GM21825 (cell line): ENCODE measurements at regions not wholly inside any gene's neighbourhood (a gene's known extent, or its start where the extent isn't known, plus 50 kb on each side); places are given as distances from the start of the nearest gene placed in this dataset.

Experiments used
- ATAC-seq: cut with Tn5 transposase; IDR thresholded peaks from one replicate; pipeline ENCODE4 v1.9.1; 2021; ENCODE audit warnings: mild to moderate bottlenecking, moderate library complexity; ENCODE audit not compliant: unreplicated experiment

DNA sequence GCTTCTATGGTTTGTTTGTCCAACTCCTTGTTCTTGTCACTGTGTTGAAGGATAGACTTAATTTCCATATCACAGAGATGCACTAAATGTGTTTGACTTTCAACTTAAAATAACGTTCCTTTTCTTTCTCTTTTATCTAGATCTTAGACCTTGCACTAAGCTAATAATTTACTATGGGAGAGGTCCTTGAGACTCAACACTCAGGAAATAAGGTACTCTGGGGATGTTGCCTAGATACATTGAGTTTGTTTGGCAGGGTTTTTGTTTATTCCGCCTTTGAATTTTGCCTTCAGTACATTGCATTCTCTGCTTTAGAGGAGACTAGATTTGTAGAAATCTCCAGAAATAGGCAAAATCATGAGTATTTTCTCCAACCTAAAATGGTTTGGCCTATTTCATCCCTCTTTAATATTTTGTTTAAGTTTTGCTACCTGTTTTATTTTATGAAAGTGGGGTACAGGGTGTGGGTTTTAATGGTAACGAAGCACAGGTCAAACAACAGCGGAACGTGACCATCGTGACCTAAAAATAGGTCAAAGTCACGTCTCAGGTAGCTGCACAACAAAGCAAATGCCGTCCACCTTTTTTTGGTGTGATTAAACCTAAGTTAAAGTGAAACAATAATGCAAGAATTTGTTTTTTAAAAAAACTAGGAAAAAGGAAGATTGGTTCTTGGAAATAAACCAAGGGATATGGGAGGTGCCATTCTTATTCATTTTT, 115.3 kb upstream of the CPSF6 start:
- ATAC-seq, result no peak

DNA sequence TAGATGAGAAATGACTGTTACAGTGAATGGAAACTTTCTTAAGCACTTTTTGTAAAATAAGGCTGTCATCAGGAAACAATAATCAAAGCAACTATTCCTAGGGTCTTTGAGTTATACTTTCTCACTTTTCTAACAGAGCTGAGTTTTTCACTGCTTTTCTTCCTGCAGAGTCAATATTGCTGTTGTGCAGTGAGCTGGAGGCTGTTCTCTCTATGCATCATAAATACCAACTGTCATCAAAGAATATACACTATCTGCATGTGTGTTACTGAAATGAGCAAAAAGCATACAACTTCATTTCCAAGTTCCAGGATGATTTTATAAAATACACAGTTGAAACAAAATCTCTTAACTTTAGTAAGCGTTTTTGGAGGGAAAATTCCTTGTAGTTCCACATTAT, 110.4 kb upstream of the CPSF6 start:
- no peak for ATAC-seq

DNA sequence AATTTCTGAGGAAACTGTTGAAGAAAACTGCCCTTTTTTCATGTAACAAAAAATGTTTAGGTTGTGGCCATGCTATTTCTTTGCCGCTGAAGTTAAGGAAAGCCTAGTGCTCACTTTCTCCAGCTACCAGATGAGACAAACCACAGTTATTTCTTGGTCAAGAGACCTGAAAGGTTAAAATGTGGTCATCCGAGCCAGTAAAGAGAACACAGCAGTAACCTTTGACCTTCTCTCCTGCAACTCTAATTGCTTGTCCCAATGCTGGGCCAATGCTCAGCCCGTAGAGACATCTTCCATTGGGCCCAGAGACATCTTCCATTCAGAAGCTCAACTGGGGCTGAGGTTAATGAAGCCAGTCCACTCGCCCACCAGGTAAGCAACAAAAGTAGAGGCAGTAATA, 109.8 kb upstream of the CPSF6 start:
- no peak for ATAC-seq

DNA sequence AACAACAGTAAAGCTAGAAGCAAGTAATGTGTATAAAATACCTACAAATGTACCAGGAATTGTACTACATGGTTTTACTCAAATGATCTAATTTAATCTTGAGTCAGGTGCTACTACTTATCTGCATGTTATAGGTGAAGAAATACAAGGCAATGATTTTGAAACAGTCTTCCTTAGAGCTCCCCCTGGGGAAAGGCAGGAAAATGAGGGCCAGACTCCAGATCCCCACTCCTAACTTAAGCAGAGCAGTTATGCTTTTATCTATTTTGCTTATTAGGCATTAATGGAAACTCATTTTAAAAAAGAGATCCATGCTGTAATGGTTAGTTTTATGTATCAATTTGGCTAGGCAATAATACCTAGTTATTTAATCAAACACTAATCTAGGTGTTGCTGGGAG, 109.3 kb upstream of the CPSF6 start:
- no peak for ATAC-seq

DNA sequence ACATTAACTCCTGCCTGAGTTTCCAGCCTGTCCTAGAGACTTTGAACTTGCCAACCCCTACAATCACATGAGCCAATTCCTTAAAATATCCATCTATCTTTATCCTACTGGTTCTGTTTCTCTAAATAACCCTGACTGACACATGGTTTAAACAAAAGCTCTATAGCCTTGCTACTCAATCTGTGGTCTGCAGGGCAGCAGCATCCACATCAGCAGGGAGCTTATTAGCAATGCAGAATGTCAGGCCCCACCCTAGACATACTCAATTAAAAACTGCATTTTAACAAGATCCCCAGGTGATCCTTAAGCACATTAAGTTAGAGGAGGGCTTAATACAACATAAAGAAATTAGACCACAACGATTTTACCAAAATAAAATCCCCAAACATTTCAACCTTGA, 108.3 kb upstream of the CPSF6 start:
- no peak for ATAC-seq

DNA sequence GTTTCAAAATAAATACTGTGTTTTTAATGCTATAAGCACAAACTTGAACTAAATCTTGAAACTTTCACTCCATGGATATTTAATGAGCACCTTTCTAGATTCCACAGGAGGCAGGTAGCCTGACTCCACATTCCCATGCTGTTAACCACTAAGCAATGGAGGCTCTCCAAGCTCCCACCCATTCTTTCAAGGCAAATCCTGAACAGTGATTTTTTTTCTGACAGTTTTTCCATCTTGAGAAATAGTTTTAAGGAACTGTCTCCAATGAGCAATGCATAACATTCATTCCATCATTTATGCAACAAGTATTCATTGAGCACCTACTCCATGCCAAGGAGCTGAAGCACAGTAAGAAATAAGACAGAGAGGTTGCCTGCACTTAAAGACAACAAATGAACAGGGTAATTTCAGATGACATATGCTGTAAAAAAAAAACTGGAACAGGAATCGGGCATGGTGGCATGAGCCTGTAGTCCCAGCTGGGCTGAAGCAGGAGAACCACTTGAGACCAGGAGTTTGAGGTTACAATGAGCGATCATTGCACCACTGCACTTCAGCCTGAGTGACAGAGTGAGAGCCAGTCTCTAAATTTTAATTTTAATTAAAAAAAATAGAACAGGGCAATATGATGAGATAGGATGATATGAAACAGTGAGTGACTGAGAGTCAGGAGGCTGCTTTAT, 102.3 kb upstream of the CPSF6 start:
- no peak for ATAC-seq

DNA sequence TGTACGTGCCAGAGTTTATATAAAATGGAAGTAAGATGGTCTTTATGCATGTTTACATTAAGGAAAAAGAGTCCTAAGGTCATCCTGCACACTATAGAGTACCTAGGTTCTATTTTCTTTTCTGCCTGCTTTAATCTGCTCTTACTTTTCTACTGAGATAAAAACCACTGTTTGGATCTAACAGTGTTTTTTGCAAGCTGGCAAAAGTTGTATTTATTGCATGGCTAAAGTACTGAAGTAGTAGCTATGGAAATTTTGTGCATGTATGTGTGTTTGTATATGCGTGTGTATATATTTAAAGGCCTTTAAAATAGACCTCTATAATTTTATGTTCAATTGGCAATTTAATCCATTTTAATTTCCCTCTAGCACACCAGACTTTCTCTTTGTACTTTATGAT, 98.3 kb upstream of the CPSF6 start:
- no peak for ATAC-seq

DNA sequence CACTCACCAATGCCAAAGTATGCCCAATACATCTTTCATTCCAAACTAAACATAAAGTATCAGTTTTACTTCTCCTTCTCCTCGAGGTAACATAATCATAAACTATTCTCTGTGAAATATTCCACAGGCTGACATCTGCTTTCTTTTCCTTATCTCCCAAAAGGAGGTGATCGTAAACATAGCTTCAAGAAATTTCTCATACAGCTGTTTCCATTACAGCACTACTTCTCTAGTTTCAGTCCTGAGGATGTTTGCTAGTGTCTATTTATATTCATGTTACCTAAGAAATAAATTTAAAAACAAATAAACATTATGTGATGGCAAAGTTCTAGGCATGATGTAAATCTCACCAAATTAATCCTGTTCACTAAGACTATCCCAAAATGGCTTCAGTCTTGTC, 90.1 kb upstream of the CPSF6 start:
- no peak for ATAC-seq

DNA sequence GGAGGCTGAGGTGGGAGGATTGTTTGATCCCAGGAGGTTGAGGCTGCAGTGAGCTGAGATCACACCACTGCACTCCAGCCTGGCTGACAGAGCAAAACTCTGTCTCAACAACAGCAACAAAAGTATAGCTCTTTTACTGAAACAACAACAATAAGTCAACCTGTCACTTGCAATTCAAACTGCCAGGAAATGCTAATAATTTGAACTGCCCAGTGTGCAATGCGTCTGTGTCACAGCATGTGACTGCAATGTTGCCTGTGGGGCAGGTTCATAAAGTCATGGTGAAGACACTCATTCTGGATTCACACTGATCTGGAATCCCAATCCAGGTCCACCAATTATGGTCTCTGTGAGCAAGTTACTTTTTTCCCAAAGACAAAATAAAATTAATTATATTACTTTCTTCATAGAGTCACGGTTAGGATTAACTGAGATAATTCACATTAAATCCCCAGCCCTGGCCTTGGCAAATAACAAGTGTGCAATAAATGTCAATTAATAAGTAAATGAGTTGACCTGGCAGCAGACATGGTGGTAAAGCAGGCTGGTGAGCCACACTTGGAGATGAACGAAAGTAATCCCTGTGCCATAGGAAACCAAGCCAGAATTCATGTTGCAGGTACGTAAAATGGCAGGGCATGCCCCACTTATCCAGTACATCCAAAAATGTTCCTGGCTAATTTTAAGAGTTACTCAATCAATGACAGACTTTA, 89.1 kb upstream of the CPSF6 start:
- ATAC-seq, result no peak

DNA sequence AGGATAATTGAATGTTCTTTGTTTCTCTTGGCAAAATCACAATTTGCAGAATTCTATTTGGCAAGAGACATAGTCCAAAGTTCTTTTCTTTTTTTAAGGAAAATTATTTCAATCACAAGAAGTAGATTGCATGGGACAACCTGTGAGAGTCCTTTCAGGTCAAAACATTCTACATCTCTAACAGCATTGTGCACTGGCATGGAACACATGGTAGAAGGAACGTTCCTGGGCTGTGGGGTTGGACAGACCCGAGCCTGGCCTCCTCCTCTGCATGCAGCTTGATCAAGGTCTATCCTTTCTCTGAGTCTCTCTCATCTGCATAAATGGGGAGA, 88.6 kb upstream of the CPSF6 start:
- no peak for ATAC-seq

DNA sequence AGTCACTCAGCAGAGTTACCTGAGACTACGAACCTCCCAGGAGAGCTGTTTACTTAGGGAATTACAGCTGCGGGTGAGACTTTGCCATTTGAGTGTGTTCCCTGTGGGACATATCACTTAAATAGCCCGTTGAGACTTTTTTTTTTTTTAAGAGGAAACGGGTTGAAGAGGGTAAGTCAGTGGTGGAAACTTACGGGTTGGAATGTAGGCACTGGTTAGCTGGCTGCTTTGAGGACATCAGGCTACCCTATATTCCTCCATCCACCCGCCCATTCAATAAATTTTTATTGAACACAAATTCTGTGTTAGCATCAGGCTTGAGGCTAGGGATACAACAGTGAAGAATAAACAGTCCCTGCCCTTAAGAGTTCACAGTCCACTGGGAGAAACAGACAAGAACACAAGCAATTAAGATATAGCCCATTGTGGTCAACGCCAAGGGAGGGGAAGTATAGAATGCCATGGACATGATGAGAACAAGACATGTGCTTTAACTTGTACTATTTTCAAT, 88.1 kb upstream of the CPSF6 start:
- no peak for ATAC-seq

DNA sequence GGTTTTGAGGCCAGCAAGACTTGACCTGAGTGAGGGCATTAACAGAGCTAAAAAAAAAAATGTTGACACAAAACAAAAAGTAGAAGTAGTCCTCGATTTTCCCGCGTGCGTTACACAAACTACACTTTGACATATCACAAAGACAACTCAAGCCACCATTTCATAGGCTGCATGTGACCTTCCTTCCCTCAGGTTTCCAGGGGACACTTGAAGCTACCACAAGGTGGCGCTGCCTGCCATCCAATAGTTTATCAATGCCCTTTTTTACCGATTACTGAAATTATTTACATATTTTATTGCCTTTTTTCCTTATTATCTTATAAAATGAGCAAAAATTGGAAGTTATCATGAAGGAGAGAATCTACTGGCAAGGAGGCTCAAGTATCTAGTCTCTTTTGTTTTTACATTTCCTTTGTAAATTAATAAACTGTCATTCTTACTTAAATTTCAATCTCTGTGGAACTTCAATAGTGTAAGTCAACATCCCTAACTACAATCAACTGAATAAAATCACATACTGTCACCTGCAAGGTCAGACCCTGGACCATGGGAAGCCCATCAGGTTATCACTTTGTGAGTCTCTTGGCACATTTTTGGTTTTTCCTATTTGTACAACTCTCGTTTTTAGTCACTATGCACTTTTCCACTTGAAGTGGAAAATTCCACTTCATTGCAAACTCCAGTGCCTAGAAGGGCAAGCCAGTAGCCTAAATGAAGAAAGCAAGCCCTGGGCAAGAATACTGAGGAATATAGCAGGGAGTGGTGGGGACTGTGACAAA, 84.6 kb upstream of the CPSF6 start:
- peak; percentile 42 for ATAC-seq

DNA sequence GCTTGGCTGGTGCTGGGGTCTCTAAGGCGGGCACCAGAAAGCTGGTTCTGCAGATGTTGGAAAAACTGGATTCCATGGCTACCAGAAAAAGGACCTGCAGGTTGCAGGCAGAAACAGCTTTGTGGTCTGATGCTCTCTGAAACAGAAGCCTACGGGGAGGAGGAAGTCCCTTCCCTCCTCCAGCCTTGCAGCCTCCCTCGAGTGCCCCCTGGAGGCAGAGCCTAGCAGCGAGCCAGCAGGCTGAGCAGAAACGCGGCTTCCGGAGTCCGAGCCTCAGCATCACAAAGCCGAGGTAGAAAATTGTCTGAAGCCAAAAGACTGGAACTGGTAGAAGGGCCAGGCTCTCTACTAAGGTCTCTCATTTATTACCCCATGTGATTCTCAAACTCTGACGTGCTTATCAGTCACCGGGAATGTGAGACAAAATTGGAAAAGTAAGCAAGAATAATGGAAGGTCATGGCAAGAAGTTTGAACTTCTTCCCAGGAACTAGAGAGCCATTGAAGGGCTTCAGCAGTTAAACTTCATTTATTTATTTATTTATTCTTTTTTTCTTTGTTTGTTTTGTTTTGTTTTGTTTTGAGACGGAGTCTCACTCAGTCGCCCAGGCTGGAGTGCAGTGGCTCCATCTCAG, 82.2 kb upstream of the CPSF6 start:
- peak; percentile 95 for ATAC-seq

DNA sequence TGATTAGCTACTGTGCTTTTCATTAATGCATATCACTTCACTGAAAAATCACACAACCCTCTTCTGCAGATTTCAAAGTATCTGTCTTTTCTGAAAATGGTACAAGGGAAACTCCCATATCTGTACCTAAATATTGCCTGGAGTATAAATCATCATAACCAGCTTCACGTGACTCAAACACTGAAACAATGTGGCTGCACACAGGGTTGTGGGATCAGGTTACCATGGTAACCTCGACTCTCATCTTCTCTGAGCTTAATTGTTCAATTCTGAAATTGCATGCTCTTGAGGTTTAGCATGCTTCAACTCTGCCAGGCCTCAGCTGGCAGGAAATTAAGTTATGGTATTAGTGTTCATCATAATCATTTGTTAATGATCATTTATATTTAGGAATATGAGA, 77.5 kb upstream of the CPSF6 start:
- peak; percentile 62 for ATAC-seq

DNA sequence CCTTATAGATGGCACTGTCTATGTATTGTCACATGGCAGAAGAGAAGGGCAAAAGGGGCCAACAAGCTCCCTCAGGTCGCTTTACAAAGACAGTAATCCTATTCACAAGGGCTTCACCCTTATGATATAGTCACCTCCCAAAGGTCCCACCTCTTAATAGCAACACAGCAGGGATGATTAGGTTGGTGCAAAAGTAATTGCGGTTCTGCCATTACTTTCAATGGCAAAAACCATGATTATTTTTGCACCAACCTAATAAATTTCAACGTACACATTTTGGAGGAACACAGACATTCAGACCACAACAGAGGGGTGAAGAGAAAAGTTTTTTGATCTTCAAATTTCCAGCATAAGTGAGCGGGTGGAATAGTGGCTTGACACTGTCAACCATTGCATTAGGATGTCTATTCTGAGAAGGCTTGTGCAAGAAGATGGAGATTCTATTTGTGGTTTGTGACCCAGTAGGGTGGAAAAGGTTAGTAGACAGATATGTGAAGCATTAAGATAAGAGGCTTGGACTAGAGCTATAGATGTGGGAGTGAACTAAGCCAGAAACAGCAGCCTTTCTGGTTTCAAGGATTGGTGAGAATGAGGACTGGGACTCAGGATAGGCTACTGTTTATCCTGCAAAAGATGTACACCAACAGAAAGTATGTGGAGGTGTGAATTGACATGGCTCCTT, 75.5 kb upstream of the CPSF6 start:
- no peak for ATAC-seq

DNA sequence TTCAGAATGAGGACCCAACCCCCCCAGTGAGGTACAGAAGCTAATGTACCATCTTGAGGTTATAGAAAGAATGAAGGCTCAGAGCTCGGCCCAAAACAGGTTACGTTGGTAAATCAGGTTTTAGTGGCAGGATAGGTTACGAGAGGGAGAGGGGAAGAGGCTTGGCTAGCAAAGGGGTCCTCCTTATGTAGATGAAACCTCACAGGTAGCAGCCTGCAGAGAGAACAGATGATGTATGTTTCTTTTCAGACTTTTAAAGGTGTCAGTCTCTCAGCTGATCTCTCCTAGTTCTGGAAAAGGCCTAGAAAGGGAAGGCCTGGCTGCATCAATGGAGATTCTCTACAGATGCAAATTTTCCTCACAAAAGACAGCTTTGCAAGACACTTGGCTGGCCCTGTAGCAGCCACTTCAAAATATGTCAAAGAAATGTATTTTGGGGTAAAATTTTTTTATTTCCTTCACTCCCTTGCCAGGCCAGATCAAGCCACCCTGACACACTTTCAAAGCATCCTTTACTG, 71.7 kb upstream of the CPSF6 start:
- ATAC-seq, result no peak

DNA sequence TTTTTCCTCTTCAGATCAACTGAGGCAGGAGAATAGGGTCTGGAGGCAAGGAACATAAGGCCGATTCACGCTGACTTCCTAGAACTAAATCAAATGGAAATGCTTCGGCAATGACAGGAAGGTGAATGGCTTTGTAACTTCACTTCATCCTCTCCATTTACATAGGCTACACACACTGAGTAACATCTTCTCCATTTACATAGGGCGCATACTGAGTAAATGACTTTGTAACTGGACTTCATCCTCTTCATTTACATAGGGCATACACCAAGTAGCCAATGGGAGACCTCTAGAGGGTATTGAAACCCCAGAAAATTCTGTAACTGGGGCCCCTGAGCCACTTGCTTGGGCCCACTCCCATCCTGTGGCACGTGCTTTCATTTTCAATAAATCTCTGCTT, 71.0 kb upstream of the CPSF6 start:
- ATAC-seq, result no peak

DNA sequence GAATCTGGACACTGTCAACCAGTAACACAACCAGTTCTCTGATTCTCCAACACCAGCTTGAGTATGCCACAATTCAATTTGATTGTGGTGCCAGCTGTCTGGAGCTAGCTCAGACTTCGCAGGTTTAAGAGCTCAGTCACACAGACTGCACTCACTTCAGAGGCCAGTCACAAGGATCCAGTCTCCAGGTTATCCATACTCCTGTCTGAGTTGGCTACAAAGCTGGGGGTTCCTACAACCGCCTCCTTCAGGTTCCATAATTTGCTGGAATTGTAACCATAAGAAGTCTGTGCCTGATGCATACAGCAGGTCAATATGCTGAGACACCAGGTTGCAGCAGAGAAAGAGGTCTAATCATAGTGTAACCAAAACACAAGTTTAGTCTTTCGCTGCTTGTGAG, 70.5 kb upstream of the CPSF6 start:
- no peak for ATAC-seq

DNA sequence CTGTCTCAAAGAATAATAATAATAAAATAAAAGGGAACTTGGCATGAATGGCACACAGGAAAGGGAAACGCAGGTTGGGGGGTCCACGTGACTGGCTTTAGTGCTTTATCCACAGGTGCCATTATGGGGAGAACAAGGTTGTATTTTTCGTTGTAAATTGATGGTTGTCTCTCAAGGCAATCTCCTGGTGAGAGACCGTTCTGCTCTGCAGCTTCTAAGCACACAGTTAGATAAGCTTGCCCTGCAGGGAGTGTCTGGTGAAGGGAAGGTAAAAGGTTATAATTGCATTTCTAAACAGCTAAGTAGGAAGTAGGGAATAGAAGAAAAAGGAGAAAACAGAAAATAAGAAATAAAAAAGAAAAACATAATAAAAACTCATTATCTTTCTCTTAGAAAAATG, 69.1 kb upstream of the CPSF6 start:
- ATAC-seq, result no peak

DNA sequence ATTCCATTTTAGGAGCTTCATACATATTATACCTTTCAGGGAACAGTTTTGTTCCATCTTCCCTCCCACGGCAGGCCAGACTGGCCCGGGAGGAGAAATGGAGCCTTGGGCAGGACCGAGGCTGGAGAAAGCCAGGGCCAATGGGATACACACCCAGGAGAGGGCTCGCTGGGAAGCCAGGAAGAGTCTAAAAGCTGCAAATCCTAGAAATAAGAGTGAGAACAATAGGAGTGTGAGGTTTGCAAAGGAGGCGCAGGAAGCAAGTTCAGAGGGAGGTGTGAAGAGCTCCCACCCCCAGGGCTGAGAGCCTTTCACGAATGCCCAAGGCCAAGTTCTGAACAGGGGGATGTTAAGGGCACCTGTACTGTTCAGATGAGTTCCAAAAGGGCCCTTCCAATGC, 67.5 kb upstream of the CPSF6 start:
- ATAC-seq, result no peak
